ENCODE measurements at regions not wholly inside any gene's neighbourhood (a gene's known extent, or its start where the extent isn't known, plus 50 kb on each side); places are given as distances from the start of the nearest gene placed in this dataset.

GRCh38 chr12:25829192-25829591 lies 129.3 kb upstream of the RASSF8 start:
- TF ChIP-seq, protein P1, sequence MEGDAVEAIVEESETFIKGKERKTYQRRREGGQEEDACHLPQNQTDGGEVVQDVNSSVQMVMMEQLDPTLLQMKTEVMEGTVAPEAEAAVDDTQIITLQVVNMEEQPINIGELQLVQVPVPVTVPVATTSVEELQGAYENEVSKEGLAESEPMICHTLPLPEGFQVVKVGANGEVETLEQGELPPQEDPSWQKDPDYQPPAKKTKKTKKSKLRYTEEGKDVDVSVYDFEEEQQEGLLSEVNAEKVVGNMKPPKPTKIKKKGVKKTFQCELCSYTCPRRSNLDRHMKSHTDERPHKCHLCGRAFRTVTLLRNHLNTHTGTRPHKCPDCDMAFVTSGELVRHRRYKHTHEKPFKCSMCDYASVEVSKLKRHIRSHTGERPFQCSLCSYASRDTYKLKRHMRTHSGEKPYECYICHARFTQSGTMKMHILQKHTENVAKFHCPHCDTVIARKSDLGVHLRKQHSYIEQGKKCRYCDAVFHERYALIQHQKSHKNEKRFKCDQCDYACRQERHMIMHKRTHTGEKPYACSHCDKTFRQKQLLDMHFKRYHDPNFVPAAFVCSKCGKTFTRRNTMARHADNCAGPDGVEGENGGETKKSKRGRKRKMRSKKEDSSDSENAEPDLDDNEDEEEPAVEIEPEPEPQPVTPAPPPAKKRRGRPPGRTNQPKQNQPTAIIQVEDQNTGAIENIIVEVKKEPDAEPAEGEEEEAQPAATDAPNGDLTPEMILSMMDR (IDR thresholded peaks at IDR 0.05; ENCODE audit: insufficient read depth, low read depth, low read length), result no peak
- no peak for TF ChIP-seq EZH2 (IDR thresholded peaks at IDR 0.05; ENCODE audit: insufficient read depth, low read length)
